Keratinocyte (primary cell): ENCODE measurements at regions not wholly inside any gene's neighbourhood (a gene's known extent, or its start where the extent isn't known, plus 50 kb on each side); places are given as distances from the start of the nearest gene placed in this dataset.

Experiments
- EZH2 ChIP-seq: IDR thresholded peaks from one replicate; pipeline ENCODE4 v1.6.1; 2012; ENCODE audit warnings: inconsistent platforms, mild to moderate bottlenecking, low read length, moderate library complexity
- TF ChIP-seq, protein P1 (sequence below), 3 experiments: IDR thresholded peaks in 1 of 3; conservative IDR thresholded peaks in 1 of 3; optimal IDR thresholded peaks in 1 of 3; 2 replicates in 2 of 3; 3 replicates in 1 of 3; pipeline versions ENCODE3 to v1.5.1; 2011; ENCODE audit warnings: low read length in 3 of 3, mild to moderate bottlenecking in 3 of 3, moderate library complexity in 2 of 3, control low read depth in 1 of 3, inconsistent platforms in 1 of 3; ENCODE audit not compliant: insufficient read depth in 2 of 3; ENCODE audit errors: extremely low read depth in 1 of 3

DNA sequence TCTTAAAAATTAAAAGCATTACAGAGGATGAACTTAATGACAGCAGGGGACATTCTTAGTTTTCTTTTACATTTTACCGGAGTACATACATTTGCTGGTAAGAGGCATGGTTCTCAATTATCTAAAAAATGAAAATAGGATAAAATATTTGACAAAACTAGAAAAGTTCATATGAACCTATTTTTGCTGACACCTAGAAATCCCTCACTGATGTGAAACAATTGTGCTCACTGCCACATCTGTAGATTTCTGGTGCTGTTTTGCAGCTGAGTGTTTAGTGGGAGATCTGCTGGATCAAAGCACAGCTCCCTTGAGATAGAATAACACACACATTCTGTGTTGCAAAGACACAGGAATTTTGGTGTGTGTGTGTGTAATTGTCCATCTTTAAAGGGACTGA, 392.9 kb upstream of the B3GALT2 start:
- TF ChIP-seq, protein P1, sequence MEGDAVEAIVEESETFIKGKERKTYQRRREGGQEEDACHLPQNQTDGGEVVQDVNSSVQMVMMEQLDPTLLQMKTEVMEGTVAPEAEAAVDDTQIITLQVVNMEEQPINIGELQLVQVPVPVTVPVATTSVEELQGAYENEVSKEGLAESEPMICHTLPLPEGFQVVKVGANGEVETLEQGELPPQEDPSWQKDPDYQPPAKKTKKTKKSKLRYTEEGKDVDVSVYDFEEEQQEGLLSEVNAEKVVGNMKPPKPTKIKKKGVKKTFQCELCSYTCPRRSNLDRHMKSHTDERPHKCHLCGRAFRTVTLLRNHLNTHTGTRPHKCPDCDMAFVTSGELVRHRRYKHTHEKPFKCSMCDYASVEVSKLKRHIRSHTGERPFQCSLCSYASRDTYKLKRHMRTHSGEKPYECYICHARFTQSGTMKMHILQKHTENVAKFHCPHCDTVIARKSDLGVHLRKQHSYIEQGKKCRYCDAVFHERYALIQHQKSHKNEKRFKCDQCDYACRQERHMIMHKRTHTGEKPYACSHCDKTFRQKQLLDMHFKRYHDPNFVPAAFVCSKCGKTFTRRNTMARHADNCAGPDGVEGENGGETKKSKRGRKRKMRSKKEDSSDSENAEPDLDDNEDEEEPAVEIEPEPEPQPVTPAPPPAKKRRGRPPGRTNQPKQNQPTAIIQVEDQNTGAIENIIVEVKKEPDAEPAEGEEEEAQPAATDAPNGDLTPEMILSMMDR (optimal IDR thresholded peaks at IDR 0.05 in 1 of 3, IDR thresholded peaks at IDR 0.05 in 1 of 3, conservative IDR thresholded peaks at IDR 0.05 in 1 of 3; ENCODE audit: extremely low read depth in 1 of 3, insufficient read depth in 2 of 3, low read length in 3 of 3) = no peak
- no peak for TF ChIP-seq EZH2
